GM19467 (cell line): ENCODE measurements at regions not wholly inside any gene's neighbourhood (a gene's known extent, or its start where the extent isn't known, plus 50 kb on each side); places are given as distances from the start of the nearest gene placed in this dataset.

ENCODE experiments used
- ATAC-seq: cut with Tn5 transposase; IDR thresholded peaks from one replicate; pipeline ENCODE4 v1.9.1; 2021; ENCODE audit warnings: mild to moderate bottlenecking, moderate library complexity; ENCODE audit not compliant: unreplicated experiment

DNA sequence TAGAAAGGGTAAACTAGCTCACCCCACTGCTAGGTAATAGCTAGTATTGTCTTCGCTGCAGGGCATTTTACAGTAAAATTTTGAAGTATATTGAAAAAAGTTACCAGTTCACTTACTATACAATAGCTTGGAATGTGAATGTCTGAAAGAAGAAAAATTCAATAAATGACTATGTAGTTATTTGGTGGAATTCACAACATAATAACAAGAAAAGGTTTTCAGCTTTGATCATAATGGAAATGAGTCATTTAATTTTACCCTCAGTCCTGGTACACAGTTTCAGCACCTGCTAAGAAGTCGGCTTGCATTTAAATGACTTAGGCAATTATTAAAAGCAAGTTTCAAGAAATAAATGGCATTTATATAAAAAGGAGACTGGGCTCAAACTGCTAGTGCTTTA, 90.4 kb downstream of the NUP35 start:
- peak; percentile 84 for ATAC-seq

- no peak for ATAC-seq
Observed at GRCh38 chr2:183215917-183216316, 91.7 kb downstream of the NUP35 start.

DNA sequence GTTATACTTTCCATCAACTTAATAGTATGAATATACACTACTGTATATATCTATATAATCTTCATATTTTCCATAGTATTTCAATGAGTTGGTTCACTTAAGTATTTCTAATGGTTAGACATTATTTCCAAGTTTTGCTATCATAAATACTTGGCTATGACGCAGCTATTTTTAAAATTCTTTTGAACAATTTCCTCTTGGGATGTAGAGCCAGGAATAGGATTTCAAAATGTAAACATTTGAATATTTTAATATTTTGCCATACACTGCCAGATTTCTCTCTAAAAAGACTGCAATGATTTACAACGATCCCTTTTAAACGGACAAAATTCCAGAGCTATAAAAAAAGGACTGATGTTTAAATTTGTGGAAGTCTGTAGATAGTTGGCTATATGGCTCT, 95.6 kb downstream of the NUP35 start:
- no peak for ATAC-seq

DNA sequence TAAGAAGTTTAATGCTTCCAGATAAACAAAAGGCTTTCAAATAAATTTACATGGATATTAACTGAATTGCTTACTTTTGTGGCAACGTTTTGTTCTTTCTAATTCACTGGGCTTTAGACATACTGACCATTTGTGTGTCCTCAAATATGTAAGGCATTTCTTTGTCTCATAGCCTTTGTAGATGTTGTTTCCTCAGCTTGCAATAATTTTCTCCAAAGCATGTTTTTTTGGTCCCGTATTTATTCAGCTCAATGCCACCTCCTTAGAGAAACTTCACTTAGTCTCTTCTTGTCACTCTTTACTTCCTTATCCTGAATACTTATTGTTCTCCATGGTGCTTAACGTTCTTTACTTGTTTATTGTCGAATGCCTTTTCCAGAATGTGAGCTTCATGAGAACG, 98.5 kb downstream of the NUP35 start:
- ATAC-seq = no peak

GRCh38 chr2:183224948-183225347, 100.7 kb downstream of the NUP35 start:
- no peak for ATAC-seq

DNA sequence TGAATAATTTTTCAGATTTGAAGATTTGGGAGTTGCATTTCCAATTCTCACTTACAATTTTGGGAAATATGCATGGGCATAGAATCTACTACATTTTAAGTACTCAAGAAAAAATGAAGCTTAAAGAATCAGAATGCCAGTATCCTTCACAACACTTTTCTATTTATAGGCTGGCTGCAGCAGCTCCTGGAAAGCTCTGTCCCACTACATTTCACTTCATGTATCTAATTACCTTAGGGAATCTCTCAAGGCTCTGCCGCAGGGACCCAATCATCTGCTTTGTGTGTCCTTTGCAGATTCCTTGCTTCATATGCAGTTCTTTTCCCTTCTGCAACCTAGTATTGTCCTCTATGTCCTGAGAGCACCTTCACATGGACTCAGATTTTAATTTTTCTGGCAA, 102.9 kb downstream of the NUP35 start:
- ATAC-seq = no peak

DNA sequence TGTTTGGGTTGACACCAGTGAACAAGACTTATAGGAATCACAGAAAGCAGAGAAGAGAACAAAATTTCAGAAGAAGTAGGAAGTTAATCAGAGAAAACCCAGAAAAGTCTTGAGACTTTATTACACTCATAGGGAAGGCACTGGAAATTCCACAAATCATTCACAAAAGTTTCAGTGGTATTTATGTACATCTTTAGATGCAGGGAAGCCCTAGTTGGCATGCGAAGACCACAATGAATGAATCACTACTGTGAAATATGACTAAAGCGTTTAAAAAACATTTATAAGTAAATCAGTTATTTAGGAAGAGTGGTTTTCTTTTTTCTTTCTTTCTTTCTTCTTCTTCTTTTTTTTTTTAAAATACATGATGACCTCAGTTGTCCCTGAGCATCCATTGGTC, 105.1 kb downstream of the NUP35 start:
- no peak for ATAC-seq

GRCh38 chr2:183232161-183232865, 108.1 kb downstream of the NUP35 start:
- no peak for ATAC-seq

GRCh38 chr2:183242937-183243336, 118.7 kb downstream of the NUP35 start:
- no peak for ATAC-seq

- ATAC-seq = no peak
Observed at GRCh38 chr2:183243758-183244157, 119.5 kb downstream of the NUP35 start.

DNA sequence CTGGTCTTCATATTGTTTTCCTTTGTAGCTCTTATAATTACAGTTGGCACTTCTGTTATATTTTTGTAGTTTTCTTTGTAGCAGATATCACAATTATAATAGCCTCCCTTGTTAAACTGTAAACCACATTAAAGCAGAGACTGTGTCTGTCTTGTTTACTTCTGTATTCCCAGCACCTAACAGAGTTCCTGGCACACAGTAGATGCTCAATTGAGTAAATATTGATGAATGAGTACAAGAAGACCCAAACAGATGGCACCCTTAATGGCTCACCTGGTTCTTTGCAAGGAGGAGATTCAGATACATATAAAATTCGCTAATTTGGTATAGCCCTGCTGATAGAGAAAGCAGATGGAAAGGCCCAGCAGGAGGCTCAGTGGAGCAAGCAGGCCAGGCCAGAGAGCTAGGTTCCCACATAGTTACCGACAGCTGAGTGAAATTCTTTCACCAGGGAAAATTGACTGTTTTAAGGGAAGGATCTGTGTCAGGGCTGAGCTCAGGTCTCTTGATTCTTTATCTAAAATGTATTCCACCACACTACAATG, 120.1 kb downstream of the NUP35 start:
- ATAC-seq = no peak

GRCh38 chr2:183248866-183249567, 124.8 kb downstream of the NUP35 start:
- ATAC-seq = no peak

DNA sequence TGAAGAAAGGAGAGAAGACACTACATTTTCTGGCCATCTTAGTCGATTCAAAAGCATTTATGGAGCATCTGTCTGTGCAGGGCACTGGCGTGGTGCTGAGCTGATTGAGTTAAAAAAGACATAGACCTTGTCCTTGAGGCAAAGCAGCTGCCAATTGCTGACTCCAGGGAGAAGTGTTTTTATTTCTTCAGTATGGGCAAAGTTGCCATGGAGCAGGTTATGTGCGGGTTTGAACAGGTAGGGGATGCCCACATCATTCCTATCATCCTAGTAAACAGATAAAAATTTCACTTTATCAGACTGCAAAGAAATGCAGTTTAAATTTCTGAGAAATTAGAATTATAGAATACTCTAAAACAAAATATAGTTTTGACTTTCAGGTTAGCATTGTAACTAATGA, 125.8 kb downstream of the NUP35 start:
- ATAC-seq = no peak

DNA sequence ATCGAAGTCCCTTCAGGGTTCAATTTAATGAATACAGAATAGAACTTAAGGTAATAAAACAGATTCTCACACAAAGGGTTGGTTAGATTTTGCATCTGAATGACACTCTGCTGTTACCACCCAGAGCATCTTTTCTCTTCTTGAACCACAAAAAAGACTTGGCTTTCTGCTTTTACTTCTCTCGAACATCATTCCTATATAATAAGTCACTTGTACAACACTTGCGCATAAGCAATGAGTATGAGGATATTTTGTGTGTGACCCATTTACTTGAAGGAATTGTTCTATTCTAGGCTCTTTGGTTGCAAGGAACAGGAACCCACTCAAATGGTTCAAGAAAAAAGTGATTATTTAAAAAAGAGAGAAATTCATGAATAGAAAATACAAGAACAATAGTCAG, 126.2 kb downstream of the NUP35 start:
- no peak for ATAC-seq

- no peak for ATAC-seq
Observed at GRCh38 chr2:183253441-183254130, 129.3 kb downstream of the NUP35 start.

DNA sequence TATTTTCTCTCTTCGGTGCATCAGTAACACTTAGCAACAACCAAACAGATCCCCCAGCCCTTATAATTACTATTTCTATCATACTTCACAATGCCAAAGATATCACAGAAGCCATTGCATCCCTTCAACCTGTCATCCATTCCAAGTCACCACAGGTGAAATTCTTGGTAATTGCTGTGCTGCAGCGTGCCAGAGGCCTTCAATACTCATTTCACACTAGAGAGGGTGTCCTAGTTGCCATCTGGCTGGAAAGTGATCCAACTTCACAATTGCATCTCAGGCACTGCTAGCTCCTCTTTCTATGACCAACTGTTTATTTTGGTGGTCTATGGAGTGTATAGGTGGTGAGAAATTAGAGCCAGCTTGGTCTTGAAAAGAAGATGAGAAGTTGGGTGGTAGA, 131.2 kb downstream of the NUP35 start:
- ATAC-seq = no peak

DNA sequence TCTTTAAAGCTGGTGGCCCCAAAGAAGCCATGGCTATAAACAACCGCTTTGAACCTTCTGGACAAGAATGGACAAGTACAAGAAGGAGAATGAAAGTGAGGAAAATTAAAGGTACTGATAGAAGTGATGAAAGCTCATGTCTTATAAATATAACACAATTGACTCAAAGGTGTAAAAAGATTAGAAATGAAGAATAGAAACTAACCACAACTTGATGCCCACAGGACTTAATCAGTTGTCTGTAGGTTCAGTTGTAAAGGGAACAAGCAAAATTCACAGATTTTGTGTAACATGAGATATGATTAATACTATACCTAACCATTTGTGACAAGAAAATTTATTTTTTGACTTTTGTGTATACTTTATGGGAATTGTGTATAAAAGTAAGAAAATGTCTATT, 135.7 kb downstream of the NUP35 start:
- no peak for ATAC-seq

DNA sequence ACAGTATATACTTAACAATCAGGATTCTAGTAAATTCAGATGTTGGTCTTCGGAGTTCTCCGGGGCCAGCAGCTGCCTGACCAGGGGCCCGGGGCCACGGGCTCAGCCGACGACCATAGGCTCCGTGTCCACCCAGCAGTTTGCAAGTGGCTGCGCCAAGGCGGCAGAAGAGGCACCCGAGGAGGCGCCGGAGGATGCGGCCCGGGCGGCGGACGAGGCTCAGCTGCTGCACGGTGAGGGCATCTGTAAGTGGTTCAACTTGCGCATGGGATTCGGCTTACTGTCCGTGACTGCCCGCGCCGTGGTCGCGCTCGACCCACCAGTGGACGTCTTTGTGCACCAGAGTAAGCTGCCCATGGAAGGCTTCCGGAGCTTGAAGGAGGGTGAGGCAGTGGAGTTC, 136.3 kb downstream of the NUP35 start:
- ATAC-seq = no peak

DNA sequence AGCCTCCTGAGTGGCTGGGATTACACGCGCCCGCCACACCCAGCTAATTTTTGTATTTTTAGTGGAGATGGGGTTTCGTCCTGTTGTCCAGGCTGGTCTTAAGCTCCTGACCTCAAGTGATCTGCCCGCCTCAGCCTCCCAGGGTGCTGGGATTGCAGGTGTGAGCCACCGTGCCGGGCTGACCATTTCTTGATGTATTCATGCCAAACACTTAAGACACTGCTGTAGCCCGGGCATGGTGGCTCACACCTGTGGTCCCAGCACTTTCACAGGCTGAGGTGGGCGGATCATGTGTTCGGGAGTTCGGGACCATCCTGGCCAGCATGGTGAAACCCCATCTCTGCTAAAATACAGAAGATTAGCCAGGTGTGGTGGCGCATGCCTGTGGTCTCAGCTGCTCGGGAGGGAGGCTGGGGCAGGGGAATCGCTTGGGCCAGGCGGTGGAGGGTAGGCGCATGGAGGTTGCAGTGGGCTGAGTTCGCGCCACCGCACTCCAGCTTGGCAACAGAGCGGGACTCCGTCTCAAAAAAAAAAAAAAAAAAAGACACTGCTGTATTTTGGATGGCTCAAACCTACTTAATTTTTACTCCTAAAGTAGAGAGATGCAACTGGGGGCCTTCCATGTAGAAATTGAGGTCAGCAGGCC, 140.8 kb downstream of the NUP35 start:
- no peak for ATAC-seq

DNA sequence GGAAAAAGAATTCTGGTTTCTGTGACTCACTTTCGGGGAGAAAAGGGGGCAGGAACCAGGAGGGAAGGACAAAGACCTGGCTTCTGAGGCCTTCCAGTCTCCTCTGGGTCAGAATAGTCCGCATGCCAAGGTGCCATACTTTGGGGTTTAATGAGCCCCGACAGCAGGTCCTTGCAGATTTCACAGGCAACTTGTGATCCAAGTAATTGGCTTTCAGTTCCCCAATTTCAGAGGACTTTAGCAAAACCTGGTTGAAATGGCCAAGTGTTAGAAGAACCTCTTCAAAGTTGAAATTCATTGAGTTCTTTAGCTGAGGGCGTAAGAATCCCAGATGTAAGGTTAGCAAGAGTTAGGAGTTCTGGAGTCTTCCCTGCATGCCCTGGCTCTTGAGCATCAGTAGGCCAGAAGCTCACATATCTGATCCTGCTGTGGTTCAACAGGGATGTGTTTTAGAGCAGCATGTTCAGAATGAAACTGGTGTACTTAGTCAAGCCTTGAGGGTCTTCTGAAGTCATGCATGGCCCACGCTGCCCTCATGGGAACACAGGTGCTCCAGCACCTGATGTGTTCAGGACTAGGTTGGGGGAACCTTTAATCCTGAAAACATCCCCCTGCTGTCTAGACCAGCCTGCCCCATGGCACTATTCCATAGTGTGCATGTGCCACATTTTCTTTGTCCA, 143.0 kb downstream of the NUP35 start:
- peak; percentile 54 for ATAC-seq

GRCh38 chr2:183269956-183270355, 145.7 kb downstream of the NUP35 start:
- ATAC-seq = no peak
